GM12875 (cell line): ENCODE measurements at regions not wholly inside any gene's neighbourhood (a gene's known extent, or its start where the extent isn't known, plus 50 kb on each side); places are given as distances from the start of the nearest gene placed in this dataset.

Source experiments
- H3K4me3 ChIP-seq: one replicate; pipeline ENCODE4 v1.5.1; 2011; ENCODE audit warnings: low read depth, low read length, control low read depth
- TF ChIP-seq, protein P1 (sequence below): IDR thresholded peaks from 2 replicates; pipeline ENCODE4 v1.5.1; 2011; ENCODE audit warnings: low read depth, mild to moderate bottlenecking, control low read depth, inconsistent platforms, low read length, moderate library complexity, borderline replicate concordance; ENCODE audit not compliant: insufficient read depth

DNA sequence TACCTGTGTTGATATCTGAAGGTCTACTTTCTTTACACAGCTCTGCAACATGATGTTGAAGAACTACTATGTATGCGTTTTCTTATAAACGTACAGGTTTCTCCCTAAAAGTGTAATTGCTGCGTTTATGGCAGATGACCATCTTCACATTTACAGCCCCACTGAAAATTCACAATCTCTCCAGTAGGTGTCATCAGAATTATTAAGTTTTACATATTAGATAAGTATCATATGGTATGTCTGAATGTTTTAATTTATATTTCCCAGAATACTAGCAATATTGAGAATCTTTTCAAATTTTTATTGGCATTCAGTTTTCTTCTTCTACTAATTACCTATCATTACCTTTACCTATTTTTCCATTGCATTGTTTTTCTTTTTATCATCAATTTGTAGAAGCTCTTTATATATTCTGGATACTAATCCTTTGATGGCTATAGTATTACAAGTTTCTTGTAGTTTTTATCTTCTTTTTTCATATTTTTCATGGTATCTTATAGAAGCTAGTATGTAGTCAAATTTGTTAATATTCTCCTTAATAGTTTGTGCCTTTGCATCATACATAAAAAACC, 123.5 kb downstream of the CAPZA3 start:
- TF ChIP-seq, protein P1, sequence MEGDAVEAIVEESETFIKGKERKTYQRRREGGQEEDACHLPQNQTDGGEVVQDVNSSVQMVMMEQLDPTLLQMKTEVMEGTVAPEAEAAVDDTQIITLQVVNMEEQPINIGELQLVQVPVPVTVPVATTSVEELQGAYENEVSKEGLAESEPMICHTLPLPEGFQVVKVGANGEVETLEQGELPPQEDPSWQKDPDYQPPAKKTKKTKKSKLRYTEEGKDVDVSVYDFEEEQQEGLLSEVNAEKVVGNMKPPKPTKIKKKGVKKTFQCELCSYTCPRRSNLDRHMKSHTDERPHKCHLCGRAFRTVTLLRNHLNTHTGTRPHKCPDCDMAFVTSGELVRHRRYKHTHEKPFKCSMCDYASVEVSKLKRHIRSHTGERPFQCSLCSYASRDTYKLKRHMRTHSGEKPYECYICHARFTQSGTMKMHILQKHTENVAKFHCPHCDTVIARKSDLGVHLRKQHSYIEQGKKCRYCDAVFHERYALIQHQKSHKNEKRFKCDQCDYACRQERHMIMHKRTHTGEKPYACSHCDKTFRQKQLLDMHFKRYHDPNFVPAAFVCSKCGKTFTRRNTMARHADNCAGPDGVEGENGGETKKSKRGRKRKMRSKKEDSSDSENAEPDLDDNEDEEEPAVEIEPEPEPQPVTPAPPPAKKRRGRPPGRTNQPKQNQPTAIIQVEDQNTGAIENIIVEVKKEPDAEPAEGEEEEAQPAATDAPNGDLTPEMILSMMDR = 0 out of 2 replicates have a peak, but pooled peaks have one; percentile 9
- no peak overlapping the region for H3K4me3 ChIP-seq

DNA sequence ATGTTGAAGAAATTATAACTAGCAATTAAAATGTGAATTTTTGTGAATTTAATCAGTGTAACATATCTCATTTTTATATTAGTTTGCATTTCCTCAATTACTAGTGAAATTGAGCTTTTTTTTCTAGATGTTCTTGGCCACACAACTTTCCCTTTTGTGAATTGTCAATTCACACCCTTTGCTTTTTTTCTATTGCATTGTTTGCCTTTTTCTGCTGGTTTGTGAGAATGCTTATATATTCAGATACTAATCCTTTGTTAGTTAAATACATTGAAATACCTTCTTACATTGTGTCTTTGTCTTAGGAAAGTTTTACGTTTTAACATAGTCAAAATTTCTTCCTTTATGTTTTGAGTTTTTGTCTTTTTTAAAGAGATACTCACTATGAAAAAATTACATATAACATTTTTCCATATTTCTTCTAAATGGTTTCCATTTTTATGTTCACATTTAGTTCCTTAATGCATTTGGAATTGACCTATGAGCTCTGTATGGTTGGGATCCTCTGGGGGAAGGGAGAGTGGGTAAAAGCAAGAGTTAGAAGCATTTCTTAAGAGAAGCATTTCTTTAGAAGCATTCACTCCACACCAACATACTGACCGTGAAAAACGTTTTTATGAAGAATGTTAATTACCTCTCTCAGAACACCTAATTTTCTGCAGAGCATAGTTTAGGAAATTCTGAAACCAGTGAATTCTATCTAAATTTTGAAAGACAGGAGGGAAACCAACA, 126.0 kb downstream of the CAPZA3 start:
- TF ChIP-seq, protein P1 = no peak
- H3K4me3 ChIP-seq = no peak overlapping the region

- no peak overlapping the region for H3K4me3 ChIP-seq
- TF ChIP-seq, protein P1 = no peak
These were observed 127.1 kb downstream of the CAPZA3 start for GRCh38 chr12:18864900-18865561.

DNA sequence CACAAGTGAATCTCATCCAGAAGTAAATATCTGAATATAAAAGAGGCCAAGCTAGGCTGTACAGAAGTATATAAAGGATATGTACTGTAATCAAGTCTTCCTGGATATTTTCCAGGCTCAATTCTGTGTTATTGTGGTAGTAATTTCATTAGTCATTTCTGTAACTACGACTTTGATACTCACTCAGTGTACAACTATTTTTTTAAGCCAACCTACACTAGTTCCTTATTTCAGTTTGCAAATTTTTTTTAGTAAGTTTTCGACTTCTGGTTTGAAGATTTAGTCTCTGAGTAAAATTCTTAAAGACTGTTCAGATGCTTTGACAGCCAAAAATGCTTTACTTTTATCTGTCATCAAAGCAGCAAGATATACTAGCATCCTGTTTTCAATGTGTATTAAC, 130.8 kb downstream of the CAPZA3 start:
- TF ChIP-seq, protein P1 = no peak
- no peak overlapping the region for H3K4me3 ChIP-seq

- TF ChIP-seq, protein P1 = no peak
- H3K4me3 ChIP-seq = no peak overlapping the region
These were observed 134.9 kb downstream of the CAPZA3 start for GRCh38 chr12:18872770-18873169.

DNA sequence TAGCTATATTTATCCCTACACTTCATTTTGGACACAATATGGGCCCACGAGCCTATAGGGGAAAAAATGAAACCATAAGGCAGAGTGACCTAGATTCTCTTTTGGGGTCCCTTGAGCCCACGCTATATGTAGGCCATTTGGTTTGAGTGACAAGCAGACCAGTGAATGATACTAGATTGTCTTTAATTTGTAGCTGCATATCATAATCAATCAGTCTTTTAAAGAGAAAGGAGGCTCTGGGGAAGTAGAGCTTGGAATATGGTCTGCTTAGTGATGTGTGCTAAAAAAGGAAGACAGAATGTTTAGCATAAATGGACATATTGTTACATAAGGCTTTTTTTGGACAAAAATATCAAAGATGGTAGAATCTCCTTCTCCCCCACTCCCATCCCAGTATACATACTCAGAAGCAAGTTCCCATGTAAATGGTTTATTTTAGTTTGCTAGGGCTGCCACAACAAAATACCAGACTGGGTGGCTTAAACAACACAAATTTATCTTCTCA, 140.8 kb downstream of the CAPZA3 start:
- no peak overlapping the region for H3K4me3 ChIP-seq
- TF ChIP-seq, protein P1 = no peak
